ENCODE measurements at regions not wholly inside any gene's neighbourhood (a gene's known extent, or its start where the extent isn't known, plus 50 kb on each side); places are given as distances from the start of the nearest gene placed in this dataset.

DNA sequence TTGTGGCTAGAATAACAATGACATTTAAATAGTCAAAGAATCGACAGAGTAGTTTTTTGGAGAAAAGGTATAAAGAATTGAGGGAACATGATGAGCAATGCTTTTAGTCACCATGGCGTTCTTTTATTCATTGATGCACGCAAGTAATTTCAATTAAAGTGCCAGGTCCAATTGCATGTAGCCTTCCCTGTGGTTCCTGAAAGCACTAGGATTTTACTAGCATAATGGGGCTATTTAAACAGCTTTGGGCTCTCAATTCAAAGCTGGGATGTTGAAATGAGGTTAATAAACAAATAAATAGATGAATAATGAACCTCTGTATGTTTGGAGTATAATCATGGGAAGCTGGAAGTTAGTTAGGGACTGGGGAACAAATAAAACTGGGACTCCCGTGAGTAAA is 121.2 kb upstream of the GAP43 start:
- H3K9me3 Mint-ChIP-seq = peaks cover 14% of the 10 kb centered on the region

DNA sequence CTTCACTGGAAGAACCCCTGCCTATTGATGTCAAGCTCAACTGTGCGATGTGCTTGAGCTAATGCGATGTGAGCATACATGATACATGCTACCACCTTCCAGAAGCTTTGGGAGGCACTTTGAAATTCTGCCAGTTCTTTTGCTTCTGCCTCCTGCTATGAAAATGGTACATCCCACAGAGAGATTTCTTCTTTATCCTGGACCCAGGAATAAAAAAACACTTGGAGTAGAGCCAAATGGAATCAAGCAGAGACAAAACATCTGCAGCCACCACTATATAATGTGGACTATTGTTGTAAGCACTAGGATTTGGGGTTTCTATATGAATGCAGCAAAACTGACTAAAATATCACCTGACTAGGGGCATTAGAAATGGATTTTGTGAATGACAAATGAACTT is 119.9 kb upstream of the GAP43 start:
- H3K4me3 Mint-ChIP-seq = no peak overlapping the region
- H3K36me3 Mint-ChIP-seq (ENCODE audit: low read depth) = peaks cover 5% of the 10 kb centered on the region
- H3K27me3 Mint-ChIP-seq (ENCODE audit: low read depth) = no peaks in the 10 kb centered on the region
- peaks cover 15% of the 10 kb centered on the region for H3K4me1 Mint-ChIP-seq
- TF ChIP-seq, protein P1, sequence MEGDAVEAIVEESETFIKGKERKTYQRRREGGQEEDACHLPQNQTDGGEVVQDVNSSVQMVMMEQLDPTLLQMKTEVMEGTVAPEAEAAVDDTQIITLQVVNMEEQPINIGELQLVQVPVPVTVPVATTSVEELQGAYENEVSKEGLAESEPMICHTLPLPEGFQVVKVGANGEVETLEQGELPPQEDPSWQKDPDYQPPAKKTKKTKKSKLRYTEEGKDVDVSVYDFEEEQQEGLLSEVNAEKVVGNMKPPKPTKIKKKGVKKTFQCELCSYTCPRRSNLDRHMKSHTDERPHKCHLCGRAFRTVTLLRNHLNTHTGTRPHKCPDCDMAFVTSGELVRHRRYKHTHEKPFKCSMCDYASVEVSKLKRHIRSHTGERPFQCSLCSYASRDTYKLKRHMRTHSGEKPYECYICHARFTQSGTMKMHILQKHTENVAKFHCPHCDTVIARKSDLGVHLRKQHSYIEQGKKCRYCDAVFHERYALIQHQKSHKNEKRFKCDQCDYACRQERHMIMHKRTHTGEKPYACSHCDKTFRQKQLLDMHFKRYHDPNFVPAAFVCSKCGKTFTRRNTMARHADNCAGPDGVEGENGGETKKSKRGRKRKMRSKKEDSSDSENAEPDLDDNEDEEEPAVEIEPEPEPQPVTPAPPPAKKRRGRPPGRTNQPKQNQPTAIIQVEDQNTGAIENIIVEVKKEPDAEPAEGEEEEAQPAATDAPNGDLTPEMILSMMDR (IDR thresholded peaks at IDR 0.05; ENCODE audit: unreplicated experiment in 3 of 3) = no peak
- peaks cover 14% of the 10 kb centered on the region for H3K9me3 Mint-ChIP-seq
- peak overlapping the region in 2 of 3 experiments; percentile 25 to 34 for H3K27ac Mint-ChIP-seq

More for the DNA sequence above, 121.2 kb upstream of the GAP43 start:
- peaks cover 15% of the 10 kb centered on the region for H3K4me1 Mint-ChIP-seq
- TF ChIP-seq, protein P1 (IDR thresholded peaks at IDR 0.05; ENCODE audit: unreplicated experiment in 3 of 3) = no peak
- H3K27me3 Mint-ChIP-seq (ENCODE audit: low read depth) = no peaks in the 10 kb centered on the region
- no peak overlapping the region for H3K27ac Mint-ChIP-seq
- H3K4me3 Mint-ChIP-seq = no peak overlapping the region
- peaks cover 5% of the 10 kb centered on the region for H3K36me3 Mint-ChIP-seq (ENCODE audit: low read depth)

DNA sequence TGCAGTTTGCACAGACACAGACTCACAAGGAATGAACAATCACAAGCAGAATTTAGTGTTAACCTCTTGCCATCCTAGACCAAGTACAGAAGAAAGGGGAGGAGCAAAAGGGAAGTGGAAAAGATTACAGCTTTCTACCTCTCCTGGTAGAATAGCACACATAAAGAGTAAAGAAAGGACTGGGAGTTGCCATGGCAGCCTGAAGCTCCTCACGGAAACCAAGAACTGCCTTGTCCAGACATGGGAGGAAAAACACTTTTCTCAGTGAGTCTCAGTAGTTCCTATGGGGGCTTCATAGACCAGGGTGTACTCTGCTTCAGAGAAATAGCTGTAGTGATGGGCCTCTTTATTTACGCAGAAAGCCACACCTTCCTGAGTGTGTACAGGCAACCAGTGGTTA is 114.7 kb upstream of the GAP43 start:
- no peak overlapping the region for H3K27ac Mint-ChIP-seq
- no peak overlapping the region for H3K4me3 Mint-ChIP-seq
- no peaks in the 10 kb centered on the region for H3K27me3 Mint-ChIP-seq (ENCODE audit: low read depth)
- TF ChIP-seq, protein P1 (IDR thresholded peaks at IDR 0.05; ENCODE audit: unreplicated experiment in 3 of 3) = no peak
- peaks cover 31% of the 10 kb centered on the region for H3K4me1 Mint-ChIP-seq
- H3K9me3 Mint-ChIP-seq = peaks cover 14% of the 10 kb centered on the region
- H3K36me3 Mint-ChIP-seq (ENCODE audit: low read depth) = peaks cover 5% of the 10 kb centered on the region

DNA sequence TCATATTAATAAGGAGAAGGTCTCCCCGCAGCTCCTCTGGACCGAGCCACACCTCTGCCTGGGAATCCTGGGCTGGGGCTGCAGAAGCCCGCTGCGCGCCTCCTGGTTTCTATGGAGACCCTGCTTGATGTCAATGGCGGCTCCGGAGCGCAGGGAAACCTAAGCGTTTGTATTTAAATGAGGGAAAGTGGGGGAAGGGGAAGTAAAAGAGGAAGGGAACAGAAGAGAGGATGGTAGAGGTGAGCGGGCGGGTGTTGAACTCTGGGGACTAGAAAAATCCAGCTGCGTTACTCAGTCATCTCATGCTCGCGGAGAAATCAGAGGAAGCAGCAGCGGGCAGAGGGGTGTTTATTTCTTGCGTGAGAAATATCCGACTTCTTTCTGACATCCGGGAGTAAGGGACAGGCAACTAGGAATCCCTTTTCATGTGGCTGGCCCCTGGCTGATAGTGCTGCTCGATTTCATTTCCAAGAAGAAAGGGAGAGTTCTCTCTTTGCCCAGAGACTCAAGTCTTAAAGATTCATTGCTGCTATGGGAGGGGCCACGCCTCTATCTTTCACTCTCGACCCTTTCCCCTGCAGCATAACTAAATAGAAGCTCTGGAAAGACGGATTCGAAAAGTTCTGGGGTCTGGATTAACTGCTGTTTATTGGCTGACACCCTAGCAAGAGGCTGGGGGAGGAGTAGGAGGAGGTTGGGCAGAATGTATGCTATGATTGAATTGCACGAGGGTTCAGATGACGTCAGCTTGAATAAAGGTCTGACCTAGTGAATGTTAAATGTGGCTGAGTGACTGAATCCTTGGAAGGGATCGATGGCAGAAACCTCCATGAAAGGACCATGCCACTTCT is 110.5 kb upstream of the GAP43 start:
- H3K27me3 Mint-ChIP-seq (ENCODE audit: low read depth) = no peaks in the 10 kb centered on the region
- no peaks in the 10 kb centered on the region for H3K36me3 Mint-ChIP-seq (ENCODE audit: low read depth)
- H3K4me1 Mint-ChIP-seq = peaks cover 41% of the 10 kb centered on the region
- TF ChIP-seq, protein P1 (IDR thresholded peaks at IDR 0.05; ENCODE audit: unreplicated experiment in 3 of 3) = no peak
- H3K4me3 Mint-ChIP-seq = peak overlapping the region; percentile 85 to 87 (median 86)
- H3K9me3 Mint-ChIP-seq = peaks cover 8% of the 10 kb centered on the region
- peak overlapping the region; percentile 86 to 92 (median 92) for H3K27ac Mint-ChIP-seq

DNA sequence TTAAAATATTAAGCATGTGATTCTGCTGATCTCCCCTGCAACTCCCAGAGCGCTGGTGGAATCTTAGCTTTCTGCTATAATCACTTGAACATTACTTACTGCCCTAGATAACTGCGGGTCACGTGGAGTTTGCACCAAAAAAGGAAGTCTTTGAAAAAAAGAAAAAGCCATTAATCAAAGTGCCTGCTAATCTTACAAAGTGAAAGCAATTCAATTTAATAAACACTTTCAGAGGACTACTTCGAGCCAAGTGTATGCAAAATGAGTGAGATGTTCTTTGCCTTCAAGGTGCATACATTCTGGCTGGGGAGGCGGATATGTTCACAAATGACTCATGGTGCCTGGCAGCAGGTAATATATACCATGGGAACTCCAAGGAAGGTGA is 109.9 kb upstream of the GAP43 start:
- Mint-ChIP-seq H3K27me3 (ENCODE audit: low read depth) (no peaks in the 10 kb centered on the region), H3K4me3 (peak overlapping the region; percentile 85 to 87 (median 86)), H3K9me3 (peaks cover 8% of the 10 kb centered on the region), H3K4me1 (peaks cover 45% of the 10 kb centered on the region), H3K27ac (peak overlapping the region; percentile 86 to 92 (median 92)), H3K36me3 (ENCODE audit: low read depth) (no peaks in the 10 kb centered on the region)
- TF ChIP-seq, protein P1 (IDR thresholded peaks at IDR 0.05; ENCODE audit: unreplicated experiment in 3 of 3) = no peak

Measured in nephron (organoid).